GM21786 (cell line): ENCODE measurements at regions not wholly inside any gene's neighbourhood (a gene's known extent, or its start where the extent isn't known, plus 50 kb on each side); places are given as distances from the start of the nearest gene placed in this dataset.
"Not testable (repeated sequence)": the region's sequence is repeated elsewhere in the genome, so short reads cannot be mapped to it uniquely, and the experiment has no call there.

Source experiments
- ATAC-seq: cut with Tn5 transposase; IDR thresholded peaks from one replicate; pipeline ENCODE4 v1.9.1; 2021; ENCODE audit not compliant: unreplicated experiment

DNA sequence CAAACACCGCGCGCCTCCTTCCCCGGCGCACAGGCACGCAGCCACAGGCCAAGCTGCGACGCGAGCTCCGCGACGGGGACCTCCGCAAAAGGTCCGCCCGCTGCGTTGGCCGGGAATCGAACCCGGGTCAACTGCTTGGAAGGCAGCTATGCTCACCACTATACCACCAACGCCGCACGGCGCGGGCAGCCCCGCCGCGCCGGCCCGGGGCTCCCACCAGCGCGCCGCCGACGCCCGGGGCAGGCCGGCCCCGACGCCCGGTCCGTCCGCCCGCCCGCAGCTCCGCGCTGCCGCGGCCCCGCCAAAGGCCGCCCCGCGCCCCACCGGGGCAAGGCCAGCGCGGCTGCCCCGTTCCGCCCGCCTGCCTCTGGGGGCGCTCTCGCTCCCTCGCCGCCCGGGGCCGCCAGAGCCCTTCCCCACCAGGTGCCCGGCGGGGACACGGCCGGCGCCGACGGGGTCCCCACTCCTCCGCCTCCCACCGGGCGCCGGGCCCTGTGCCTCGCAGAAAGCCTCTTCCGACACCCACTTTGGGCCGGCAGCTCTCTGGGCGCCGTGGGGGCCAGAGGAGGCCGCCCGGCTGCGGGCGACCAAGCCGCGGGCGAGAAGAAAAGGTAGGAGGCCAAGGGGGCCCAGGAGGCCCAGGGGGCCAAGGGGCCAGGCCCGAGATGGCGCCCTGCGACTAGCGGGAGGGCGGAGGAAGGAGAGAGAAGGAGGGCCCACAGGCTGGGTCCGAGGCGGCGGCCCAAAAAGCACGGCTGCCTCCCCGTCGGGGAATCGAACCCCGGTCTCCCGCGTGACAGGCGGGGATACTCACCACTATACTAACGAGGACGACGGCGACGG lies 50.2 kb upstream of the FCGR2A start:
- ATAC-seq, result peak; percentile 19

DNA sequence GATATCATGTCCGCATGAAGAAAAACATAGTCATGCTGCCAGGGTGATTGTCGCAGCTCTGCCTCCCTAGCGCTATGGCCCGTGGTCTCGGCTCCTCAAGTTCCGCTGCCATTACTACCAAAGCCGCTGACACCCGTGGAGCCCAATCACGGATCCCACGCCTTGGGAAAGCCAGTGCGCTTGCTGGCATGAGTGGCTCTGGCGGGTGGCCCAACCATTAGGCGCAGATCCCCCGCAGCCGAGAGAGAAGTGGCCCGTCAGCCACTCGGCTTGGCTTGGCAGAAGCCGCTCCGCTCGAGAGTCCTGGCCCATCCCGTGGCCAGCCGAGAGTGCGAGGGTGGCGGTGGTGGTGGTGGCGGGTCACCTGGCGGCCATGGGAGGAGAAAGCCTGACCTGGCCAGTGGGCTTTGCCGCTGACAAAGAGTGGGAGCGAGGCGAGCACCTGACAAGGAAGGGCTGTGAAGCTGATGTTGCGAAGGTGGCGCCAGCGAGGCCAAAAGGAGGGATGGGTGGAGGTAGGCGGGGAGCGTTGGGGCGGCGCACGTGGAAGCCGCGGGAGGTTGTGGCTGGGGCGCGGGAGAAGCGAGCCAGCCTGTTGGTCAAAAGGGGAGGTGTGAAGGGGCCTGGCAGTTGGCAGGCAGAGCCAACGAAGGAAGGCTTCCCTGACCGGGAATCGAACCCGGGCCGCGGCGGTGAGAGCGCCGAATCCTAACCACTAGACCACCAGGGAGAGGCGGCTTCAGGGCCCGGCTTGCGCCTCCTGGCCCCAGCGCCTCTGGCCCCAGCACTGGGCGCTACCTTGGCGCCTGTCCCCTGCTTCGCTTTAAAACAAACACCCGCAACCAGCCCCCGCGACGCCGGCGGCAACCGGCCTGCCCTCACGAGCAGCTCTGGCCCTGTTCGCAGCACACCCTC lies 51.0 kb upstream of the FCGR2A start:
- ATAC-seq, result peak; percentile 69

DNA sequence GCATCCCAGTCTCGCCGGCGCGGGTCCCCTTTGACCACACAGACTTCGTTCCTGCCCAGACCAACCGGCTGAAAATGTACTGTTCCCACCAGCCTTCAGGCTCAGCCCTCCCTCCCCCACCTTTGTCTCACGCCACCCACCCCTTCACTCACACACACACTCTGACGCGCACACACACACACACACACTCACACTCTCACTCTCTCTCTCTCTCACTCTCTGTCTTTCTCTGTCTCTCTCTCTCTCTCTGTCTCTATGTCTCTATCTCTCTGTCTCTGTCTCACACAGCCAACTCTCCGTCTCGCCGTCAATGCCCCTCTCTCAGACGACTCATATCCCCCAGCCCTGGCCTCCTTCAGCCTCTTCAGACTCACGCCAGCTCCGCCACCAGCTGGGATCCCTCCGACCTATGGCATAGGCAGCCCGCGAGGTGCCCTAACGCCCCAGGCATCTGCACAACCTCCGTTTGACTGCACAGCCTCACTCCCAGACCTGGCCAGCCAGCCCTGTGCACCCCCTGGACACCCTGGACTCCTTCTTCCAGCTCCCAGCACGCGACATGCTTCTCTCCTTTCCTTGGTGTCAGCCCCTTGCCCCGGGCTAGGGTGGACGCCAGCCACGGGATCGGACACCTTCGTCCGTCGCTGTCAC lies 53.4 kb upstream of the FCGR2A start:
- ATAC-seq, result not testable (repeated sequence)

DNA sequence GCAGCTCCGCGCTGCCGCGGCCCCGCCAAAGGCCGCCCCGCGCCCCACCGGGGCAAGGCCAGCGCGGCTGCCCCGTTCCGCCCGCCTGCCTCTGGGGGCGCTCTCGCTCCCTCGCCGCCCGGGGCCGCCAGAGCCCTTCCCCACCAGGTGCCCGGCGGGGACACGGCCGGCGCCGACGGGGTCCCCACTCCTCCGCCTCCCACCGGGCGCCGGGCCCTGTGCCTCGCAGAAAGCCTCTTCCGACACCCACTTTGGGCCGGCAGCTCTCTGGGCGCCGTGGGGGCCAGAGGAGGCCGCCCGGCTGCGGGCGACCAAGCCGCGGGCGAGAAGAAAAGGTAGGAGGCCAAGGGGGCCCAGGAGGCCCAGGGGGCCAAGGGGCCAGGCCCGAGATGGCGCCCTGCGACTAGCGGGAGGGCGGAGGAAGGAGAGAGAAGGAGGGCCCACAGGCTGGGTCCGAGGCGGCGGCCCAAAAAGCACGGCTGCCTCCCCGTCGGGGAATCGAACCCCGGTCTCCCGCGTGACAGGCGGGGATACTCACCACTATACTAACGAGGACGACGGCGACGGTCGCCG lies 57.4 kb upstream of the FCGR2A start:
- peak; percentile 11 for ATAC-seq

DNA sequence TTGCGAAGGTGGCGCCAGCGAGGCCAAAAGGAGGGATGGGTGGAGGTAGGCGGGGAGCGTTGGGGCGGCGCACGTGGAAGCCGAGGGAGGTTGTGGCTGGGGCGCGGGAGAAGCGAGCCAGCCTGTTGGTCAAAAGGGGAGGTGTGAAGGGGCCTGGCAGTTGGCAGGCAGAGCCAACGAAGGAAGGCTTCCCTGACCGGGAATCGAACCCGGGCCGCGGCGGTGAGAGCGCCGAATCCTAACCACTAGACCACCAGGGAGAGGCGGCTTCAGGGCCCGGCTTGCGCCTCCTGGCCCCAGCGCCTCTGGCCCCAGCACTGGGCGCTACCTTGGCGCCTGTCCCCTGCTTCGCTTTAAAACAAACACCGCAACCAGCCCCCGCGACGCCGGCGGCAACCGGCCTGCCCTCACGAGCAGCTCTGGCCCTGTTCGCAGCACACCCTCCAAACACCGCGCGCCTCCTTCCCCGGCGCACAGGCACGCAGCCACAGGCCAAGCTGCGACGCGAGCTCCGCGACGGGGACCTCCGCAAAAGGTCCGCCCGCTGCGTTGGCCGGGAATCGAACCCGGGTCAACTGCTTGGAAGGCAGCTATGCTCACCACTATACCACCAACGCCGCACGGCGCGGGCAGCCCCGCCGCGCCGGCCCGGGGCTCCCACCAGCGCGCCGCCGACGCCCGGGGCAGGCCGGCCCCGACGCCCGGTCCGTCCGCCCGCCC lies 58.1 kb upstream of the FCGR2A start:
- peak; percentile 51 for ATAC-seq

DNA sequence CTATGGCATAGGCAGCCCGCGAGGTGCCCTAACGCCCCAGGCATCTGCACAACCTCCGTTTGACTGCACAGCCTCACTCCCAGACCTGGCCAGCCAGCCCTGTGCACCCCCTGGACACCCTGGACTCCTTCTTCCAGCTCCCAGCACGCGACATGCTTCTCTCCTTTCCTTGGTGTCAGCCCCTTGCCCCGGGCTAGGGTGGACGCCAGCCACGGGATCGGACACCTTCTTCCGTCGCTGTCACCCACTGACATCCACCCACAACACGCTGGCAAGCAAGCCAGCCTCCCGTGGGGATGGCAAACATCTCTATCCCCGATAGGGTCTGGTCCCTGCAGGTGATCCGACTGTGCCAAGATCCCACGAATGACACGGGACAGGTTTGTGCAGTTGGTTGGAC lies 60.5 kb upstream of the FCGR2A start:
- ATAC-seq, result not testable (repeated sequence)

DNA sequence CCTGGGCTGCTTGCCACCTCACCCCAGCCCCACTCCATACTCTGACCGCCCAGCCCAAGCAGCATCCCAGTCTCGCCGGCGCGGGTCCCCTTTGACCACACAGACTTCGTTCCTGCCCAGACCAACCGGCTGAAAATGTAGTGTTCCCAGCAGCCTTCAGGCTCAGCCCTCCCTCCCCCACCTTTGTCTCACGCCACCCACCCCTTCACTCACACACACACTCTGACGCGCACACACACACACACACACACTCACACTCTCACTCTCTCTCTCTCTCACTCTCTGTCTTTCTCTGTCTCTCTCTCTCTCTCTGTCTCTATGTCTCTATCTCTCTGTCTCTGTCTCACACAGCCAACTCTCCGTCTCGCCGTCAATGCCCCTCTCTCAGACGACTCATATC lies 61.0 kb upstream of the FCGR2A start:
- ATAC-seq, result not testable (repeated sequence)

DNA sequence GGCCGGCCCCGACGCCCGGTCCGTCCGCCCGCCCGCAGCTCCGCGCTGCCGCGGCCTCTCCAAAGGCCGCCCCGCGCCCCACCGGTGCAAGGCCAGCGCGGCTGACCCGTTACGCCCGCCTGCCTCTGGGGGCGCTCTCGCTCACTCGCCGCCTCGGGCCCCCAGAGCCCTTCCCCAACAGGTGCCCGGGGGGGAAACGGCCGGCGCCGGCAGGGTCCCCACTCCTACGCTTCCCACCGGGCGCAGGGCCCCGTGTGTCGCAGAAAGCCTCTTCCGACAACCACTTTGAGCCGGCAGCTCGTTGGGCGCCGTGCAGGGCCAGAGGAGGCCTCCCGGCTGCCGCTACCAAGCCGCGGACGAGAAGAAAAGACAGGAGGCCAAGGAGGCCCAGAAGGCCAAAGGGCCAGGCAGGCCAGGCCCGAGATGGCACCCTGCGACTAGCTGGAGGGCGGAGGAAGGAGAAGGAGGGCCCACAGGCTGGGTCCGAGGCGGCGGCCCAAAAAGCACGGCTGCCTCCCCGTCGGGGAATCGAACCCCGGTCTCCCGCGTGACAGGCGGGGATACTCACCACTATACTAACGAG lies 64.9 kb upstream of the FCGR2A start:
- ATAC-seq, result no peak

DNA sequence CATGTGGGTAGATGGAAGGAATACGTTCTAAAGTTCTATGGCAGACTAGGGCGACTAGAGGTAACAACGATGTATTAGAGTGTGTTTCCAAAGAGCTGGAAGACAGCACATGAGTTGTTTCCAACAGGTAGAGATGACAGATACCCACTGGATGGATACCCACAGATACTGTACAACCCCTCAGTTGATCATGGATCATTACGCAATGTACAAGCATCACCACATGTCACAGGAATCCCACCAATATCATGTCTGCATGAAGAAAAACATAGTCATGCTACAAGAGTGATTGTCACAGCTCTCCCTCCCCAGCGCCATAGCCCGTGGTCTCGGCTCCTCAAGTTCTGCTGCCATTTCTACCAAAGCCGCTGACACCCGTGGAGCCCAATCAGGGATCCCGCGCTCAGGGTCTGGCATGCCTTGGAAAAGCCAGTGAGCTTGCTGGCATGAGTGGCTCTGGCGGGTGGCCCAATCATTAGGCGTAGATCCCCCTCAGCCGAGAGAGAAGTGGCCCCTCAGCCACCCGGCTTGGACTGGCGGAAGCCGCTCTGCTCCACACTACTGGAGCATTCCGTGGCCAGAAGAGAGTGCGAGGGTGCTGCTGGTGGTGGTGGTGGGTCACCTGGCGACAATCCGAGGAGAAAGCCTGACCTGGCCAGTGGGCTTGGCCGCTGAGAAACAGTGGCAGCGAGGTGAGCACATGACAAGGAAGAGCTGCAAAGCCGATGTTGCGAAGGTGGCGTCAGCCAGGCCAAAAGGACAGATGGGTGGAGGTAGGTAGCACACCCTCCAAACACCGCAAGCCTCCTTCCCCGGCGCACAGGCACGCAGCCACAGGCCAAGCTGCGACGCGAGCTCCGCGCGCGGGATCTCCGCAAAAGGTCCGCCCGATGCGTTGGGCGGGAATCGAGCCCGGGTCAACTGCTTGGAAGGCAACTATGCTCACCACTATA lies 65.7 kb upstream of the FCGR2A start:
- ATAC-seq, result no peak

DNA sequence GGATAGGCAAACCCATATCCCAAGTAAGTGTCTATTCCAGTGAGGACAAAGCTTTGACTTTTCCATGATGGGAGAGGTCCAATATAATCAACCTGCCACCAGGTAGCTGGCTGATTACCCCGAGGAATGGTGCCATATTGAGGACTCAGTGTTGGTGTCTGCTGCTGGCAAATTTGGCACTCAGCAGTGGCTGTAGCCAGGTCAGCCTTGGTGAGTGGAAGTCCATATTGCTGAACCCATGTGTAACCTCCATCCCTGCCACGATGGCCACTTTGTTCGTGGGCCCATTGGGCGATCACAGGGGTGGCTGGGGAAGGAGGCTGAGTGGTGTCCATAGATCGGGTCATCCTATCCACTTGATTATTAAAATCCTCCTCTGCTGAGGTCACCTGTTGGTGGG lies 65.5 kb upstream of the CFAP126 start:
- ATAC-seq, result not testable (repeated sequence)

DNA sequence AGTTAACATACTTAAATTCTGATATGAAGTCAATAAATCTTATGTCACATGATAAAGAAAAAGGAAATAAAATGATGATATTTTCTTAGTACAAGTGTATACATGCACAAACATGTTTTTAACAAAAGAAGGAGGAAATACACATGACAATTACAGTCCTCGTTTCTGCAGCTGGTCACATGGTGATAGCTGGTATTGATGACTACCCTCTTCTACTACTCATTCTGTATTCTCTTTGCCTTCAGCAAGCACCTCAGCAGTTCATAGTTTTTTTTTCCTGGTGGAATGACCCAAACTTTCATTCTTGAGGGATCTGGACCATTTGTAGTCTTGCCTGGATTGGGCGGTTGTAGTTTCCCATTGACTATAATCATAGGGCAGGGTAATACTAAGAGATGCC lies 64.4 kb upstream of the CFAP126 start:
- ATAC-seq, result no peak

DNA sequence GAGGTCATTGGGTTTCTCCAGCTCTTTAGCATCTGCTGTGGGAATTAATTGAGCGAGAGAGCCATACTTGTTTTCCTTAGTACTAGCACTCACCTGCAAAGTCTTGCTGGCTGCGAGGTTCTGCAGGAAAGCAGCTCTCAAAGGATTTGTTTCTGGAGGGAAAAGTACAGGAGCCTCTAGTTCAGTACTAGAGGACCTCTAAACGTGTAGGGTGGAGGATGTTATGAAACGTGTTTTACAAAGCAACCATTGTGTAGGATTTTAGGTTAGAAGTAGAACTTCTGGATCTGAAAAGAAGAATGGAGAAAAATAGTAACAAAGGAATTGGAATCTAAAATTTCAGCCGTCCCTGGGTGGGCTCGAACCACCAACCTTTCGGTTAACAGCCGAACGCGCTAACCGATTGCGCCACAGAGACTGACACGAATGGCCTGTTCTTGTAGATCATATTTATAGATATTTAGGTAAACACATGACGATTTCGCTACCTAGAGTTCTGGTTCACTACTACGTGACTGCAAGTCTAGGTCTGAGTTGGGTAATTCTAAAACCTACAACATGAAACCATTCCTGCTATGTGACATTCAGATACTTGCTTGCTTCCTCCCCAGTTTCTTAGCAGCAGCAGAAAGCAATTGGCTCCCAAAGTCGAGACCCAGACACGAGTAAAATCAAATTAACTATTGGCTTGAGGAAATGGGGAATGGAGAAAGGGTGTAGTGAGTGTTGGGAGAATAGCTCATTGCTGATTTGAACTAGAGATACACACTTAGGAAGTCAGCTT lies 60.2 kb upstream of the CFAP126 start:
- ATAC-seq, result no peak

DNA sequence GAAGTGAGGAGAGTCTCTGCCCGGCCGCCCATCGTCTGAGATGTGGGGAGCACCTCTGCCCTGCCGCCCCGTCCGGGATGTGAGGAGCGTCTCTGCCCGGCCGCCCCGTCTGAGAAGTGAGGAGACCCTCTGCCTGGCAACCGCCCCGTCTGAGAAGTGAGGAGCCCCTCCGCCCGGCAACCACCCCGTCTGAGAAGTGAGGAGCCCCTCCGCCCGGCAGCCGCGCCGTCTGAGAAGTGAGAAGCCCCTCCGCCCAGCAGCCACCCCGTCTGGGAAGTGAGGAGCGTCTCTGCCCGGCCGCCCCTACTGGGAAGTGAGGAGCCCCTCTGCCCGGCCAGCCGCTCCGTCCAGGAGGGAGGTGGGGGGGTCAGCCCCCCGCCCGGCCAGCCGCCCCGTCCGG lies 55.2 kb upstream of the CFAP126 start:
- not testable (repeated sequence) for ATAC-seq

DNA sequence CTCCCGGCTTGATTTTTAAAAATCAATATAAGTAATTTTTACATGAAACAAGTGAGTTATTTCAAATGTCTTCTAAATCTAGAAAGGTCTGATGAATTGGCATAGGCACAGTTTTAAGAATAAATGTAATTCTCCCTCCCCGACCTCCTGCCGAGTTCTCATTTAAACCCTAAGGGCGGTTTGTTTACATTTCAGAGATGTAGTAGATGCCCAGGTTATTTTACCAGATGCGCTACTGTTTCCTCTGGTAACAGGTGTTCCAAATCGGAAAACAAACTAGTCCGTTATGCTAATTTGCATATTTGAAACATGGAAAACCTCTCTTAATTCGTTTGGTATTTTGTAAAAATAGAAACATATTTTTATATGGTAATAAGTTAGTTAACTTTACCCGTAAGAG lies 53.8 kb upstream of the CFAP126 start:
- no peak for ATAC-seq

DNA sequence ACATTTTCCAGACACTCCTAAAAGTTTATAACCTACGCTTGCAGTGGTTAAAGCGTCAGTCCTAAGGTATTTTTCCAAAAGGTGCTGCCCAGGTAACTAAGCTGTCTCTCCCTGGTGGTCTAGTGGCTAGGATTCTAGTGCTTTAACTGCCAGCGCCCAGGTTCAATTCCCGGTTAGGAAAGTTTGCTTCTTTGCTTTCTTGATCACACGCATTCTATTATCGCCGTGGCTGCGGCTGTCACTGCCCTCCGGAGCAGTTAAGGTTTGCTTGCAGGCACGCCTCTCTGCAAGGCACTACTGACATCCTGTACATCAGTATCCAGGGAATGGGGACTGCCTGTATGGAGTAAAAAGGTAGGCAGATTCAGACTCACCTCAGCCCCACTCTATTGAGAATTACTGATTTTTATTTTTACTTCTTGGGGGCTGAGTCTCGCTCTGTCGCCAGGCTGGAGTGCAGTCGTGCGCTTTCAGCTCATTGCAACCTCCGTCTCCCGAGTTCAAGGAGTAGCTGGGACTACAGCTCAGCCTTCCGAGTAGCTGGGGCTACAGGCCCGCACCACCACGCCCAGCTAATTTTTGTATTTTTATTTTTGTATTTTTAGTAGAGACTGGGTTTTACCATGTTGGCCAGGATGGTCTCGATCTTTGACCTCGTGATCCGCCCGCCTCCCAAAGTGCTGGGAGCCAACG lies 53.2 kb upstream of the CFAP126 start:
- ATAC-seq, result no peak

DNA sequence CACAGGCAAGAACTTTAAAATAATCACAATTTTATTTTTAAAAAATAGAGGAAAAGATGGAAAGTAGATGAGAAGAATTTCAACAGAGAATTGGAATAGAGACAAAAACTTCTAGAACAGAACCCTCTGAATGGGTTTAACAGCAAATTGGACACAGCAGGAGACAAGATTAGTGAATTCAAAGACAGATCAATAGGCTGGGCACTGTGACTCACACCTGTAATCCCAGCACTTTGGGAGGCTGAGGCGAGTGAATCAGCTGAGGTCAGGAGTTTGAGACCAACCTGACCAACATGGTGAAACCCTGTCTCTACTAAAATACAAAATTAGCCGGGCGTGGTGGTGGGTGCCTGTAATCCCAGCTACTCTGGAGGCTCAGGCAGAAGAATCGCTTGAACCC lies 49.9 kb upstream of the CFAP126 start:
- ATAC-seq, result not testable (repeated sequence)
